D721Med (cell line): ENCODE measurements at regions not wholly inside any gene's neighbourhood (a gene's known extent, or its start where the extent isn't known, plus 50 kb on each side); places are given as distances from the start of the nearest gene placed in this dataset.
"Not testable (repeated sequence)": the region's sequence is repeated elsewhere in the genome, so short reads cannot be mapped to it uniquely, and the experiment has no call there.

Experiments used
- DNase-seq: peaks from one replicate; pipeline ENCODE4 v3.0.0; 2011; ENCODE audit warnings: low spot score; ENCODE audit not compliant: insufficient read length
- FAIRE-seq: peaks from 2 replicates; lab custom pipeline; 2011; peaks lifted over from hg19 to GRCh38; lab: Jason Lieb, UNC
- CTCF ChIP-seq: IDR thresholded peaks from 2 replicates; pipeline ENCODE4 v1.5.1; 2012; ENCODE audit warnings: mild to moderate bottlenecking, control low read depth; ENCODE audit not compliant: insufficient read depth; ENCODE audit errors: missing control alignments

- FAIRE-seq (no peak), DNase-seq (no peak)
- no peak for TF ChIP-seq CTCF
Observed at GRCh38 chr2:15819562-15820256, 120.6 kb upstream of the MYCN start.

- FAIRE-seq (no peak), DNase-seq (no peak)
- no peak for TF ChIP-seq CTCF
Observed at GRCh38 chr2:15820257-15820566, 120.1 kb upstream of the MYCN start.

- no peak for TF ChIP-seq CTCF
- FAIRE-seq = no peak
Observed at GRCh38 chr2:15820927-15821326, 119.4 kb upstream of the MYCN start.

GRCh38 chr2:15822151-15823044 is 118.0 kb upstream of the MYCN start:
- no peak for TF ChIP-seq CTCF
- FAIRE-seq (no peak), DNase-seq (no peak)

More at GRCh38 chr2:15820927-15821326, 119.4 kb upstream of the MYCN start:
- DNase-seq = no peak

- no peak for TF ChIP-seq CTCF
- FAIRE-seq (no peak), DNase-seq (no peak)
Observed at GRCh38 chr2:15823459-15824396, 116.6 kb upstream of the MYCN start.

- not testable (repeated sequence) for DNase-seq, FAIRE-seq
Observed at GRCh38 chr2:15824467-15824866, 115.9 kb upstream of the MYCN start.
